Choroid plexus epithelial cell (primary cell): ENCODE measurements at regions not wholly inside any gene's neighbourhood (a gene's known extent, or its start where the extent isn't known, plus 50 kb on each side); places are given as distances from the start of the nearest gene placed in this dataset.
A peak's percentile ranks its signal among the peaks of the same experiment; 100 is the strongest.

Source experiments
- DNase-seq: peaks from one replicate; pipeline ENCODE4 v3.0.0-alpha.2; 2010; ENCODE audit warnings: low read depth
- H3K4me3 ChIP-seq: 2 replicates; pipeline ENCODE4 v1.5.1; 2011; ENCODE audit warnings: low read depth, mild to moderate bottlenecking, control low read depth, low read length, moderate library complexity
- TF ChIP-seq, protein P1 (sequence below): conservative IDR thresholded peaks from 2 replicates; pipeline ENCODE4 v1.5.1; 2011; ENCODE audit warnings: low read depth, mild to moderate bottlenecking, control low read depth, inconsistent platforms, low read length, moderate library complexity

DNA sequence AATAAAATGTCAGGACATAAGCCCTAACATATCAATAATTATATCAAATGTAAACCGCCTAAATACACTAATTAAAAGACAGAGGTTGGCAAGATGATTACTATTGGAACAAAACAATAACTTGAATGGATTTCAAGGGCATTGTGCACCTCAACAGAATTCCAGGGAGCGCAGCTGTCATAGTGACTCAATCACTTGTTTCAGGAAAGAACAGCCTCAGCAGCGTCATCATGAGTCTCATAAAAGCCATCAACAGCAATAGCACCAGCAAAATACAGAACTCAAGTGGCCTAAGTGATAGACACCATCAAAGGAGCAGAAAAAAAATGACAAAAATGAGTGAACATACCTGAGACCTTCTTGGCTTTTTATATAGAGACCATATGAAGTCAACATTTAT is 632.7 kb upstream of the NR5A2 start:
- no peak overlapping the region for H3K4me3 ChIP-seq
- TF ChIP-seq, protein P1, sequence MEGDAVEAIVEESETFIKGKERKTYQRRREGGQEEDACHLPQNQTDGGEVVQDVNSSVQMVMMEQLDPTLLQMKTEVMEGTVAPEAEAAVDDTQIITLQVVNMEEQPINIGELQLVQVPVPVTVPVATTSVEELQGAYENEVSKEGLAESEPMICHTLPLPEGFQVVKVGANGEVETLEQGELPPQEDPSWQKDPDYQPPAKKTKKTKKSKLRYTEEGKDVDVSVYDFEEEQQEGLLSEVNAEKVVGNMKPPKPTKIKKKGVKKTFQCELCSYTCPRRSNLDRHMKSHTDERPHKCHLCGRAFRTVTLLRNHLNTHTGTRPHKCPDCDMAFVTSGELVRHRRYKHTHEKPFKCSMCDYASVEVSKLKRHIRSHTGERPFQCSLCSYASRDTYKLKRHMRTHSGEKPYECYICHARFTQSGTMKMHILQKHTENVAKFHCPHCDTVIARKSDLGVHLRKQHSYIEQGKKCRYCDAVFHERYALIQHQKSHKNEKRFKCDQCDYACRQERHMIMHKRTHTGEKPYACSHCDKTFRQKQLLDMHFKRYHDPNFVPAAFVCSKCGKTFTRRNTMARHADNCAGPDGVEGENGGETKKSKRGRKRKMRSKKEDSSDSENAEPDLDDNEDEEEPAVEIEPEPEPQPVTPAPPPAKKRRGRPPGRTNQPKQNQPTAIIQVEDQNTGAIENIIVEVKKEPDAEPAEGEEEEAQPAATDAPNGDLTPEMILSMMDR, result no peak
- no peak for DNase-seq

DNA sequence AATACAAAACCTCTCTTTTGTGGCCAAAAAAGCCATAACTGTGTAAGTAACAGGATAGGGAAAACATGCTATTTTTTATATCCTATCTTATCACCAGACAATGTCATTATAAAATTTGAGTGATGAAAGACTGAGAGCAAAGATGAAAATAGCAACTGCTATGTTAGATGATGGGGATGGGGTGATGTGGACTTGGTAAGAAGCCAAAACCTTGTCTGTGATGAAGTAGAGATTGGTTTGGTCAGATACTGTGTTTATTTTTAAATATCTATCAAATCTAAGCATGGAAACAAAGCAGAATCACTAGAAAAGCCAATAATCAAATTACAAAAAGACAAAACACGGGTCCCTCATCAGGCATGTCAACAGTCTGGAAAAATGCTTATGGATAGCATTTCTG is 631.1 kb upstream of the NR5A2 start:
- DNase-seq, result no peak
- TF ChIP-seq, protein P1, result no peak
- H3K4me3 ChIP-seq, result no peak overlapping the region

DNA sequence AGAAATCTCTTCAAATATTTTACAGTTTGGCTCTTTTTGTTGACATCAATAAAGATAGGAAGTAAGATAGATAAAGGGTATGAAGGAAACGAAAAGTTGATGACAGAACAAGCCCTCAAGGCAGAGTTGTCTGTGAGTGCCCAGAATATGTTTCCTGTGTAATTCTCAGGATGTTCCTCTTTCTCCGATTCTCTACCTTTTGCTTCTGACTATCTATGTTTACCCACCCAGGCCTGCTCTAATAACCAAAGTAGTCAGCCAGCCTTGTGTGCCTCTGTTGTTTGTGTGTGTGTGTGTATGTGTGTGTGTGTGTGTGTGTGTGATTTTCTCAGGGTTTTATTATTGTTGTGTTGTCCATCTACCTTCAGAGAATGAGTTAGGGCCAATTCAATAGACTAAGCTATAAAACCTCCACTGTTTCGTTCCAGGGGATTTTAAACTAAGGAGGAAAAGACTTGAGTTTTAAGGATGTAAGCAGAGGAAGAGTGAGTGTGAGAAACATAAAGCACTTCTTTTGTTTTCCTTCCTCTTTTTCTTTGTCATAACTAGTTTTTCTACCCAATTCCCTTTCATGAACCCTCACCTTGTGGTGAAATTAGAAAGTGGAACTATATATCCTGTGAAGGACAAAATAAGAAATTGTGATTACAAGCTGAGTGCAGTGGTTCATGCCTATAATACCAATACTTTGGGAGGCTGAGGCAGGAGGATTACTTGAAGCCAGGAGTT is 627.4 kb upstream of the NR5A2 start:
- no peak for DNase-seq
- H3K4me3 ChIP-seq, result no peak overlapping the region
- TF ChIP-seq, protein P1, result no peak

DNA sequence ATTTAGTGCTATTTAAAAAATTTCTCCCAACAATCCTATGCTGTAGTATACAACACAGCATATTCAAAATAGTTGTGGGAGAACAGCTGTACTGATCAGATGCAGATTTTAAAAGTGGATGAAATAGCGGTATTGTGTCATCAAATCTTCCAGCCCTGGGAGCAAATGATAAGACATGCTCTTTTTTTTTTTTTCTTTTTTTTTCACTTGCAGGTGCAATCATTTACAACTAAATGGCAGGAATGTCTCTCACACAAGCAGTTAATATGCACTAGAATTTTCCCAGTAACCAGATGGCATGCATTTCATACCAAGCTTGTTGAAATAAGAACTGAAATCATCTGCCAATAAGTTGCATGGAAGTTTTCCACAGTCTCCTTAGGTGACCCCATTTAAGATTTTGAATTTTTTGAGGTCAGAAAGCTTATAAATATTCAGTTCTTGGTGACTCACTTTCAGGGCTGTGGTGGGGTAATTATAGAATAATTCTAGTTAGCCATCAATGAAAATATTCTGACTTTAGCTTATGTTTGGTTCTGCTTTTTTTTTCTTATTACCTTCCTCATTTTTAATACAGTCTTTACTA is 623.9 kb upstream of the NR5A2 start:
- TF ChIP-seq, protein P1, result no peak
- DNase-seq, result peak; percentile 65
- no peak overlapping the region for H3K4me3 ChIP-seq

DNA sequence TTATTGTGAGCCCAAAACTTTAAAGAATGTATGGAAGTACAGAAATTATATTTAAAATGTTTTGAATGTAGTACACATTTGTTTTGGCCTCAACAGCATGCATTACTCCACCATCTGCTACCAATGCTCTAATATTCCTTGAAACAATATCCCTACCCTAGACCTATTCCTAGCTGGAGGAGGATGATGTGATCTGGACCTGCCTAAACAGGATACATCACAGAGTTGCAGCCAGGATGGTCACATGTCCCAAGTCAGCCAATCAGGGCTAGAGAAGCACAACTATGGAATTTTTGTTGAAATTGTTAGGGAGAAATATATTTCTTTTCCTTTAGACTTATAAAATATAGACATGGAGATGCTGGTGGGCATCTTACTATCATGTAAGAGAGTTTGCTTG is 623.3 kb upstream of the NR5A2 start:
- TF ChIP-seq, protein P1, result no peak
- peak; percentile 22 for DNase-seq
- no peak overlapping the region for H3K4me3 ChIP-seq

DNA sequence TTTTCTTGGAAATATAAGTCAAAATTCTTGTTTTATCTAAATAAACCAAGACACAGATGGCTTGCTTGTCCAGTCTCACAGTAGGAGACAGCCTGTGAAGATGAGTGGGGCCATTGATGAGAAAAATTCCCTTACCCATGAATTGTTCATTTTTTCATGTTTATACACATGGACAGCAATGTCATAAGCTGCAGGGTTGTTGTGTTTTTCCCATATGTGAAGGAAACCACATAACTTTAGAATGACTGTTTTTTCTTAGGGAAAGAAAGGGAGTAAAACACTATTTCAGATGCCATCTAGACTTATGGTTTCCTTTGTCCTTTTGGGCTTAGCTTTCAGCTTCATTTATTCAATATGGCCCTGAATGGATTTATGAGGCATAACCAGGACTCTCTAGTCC is 622.5 kb upstream of the NR5A2 start:
- DNase-seq, result peak; percentile 16
- no peak overlapping the region for H3K4me3 ChIP-seq
- TF ChIP-seq, protein P1, result no peak
